ENCODE measurements at regions not wholly inside any gene's neighbourhood (a gene's known extent, or its start where the extent isn't known, plus 50 kb on each side); places are given as distances from the start of the nearest gene placed in this dataset.

GRCh38 chr3:182384221-182384620, 409.1 kb upstream of the ATP11B start:
- no peaks in the 10 kb centered on the region for H3K4me1 ChIP-seq (ENCODE audit: control insufficient read depth, insufficient read depth, low read length)
- no peak overlapping the region for H3K4ac ChIP-seq (ENCODE audit: low read depth, low read length)
- H2AK9ac ChIP-seq (replicated peaks; ENCODE audit: low read depth, low read length, poor library complexity): no peak overlapping the region
- H3K56ac ChIP-seq (ENCODE audit: extremely low read depth, insufficient read depth, low read length): no peak overlapping the region
- H3K18ac ChIP-seq (ENCODE audit: low read depth, low read length): no peak overlapping the region
- H3K4me2 ChIP-seq (ENCODE audit: low read depth, low read length): no peak overlapping the region
- H4K8ac ChIP-seq (ENCODE audit: low read depth in 2 of 2, low read length in 2 of 2): no peak overlapping the region
- WGBS, 2 experiments (ENCODE audit: extremely low coverage in 2 of 2, insufficient read length in 1 of 2): 0% methylated on average over 2 of the region's 5 CpGs; no CpG with 5 or more reads in 1 of the 2 experiments
- dilution Hi-C loops (cut with HindIII; ENCODE audit: low sequenced_read_pairs, unreplicated experiment): no loop called here
- BruUV-seq (replicated peaks): no TSS peak
- no peaks in the 10 kb centered on the region for H3K9me1 ChIP-seq (ENCODE audit: insufficient read depth, low read length)
- H4K20me1 ChIP-seq (ENCODE audit: insufficient read depth, low read length): no peaks in the 10 kb centered on the region
- no peak overlapping the region for H2BK5ac ChIP-seq (ENCODE audit: low read depth, low read length, poor library complexity, severe bottlenecking)
- DNase-seq (no peak), ATAC-seq (ENCODE audit: low read depth) (no peak)
- POLR2A ChIA-PET (ENCODE audit: unreplicated experiment): no interaction called here
- in situ Hi-C loops (cut with MboI; ENCODE audit: low sequenced_read_pairs): no loop called here
- H2BK120ac ChIP-seq (ENCODE audit: low read depth, low read length): no peak overlapping the region
- H2BK20ac ChIP-seq (ENCODE audit: low read depth, low read length): no peak overlapping the region
- H3K4me3 ChIP-seq (ENCODE audit: insufficient read depth, low read depth, low read length): no peak overlapping the region
- no peak overlapping the region for H3K9ac ChIP-seq (ENCODE audit: low read depth, low read length)
- H3K36me3 ChIP-seq (ENCODE audit: control insufficient read depth, insufficient read depth, low read length): no peaks in the 10 kb centered on the region
- H3K79me1 ChIP-seq (ENCODE audit: low read depth in 1 of 2, low read length in 2 of 2): no peaks in the 10 kb centered on the region
- H2AK5ac ChIP-seq (ENCODE audit: low read depth, low read length): no peak overlapping the region
- no peak overlapping the region for H3K27ac ChIP-seq (ENCODE audit: insufficient read depth, low read length)
- CTCF ChIA-PET: interaction anchor here (0.7 kb wide), 1 partner anchor 1102 kb away, joined by 3 read pairs; no protein-coding TSS in a partner anchor
- H3K27me3 ChIP-seq (ENCODE audit: control insufficient read depth, insufficient read depth, low read length): no peaks in the 10 kb centered on the region
- intact Hi-C loops (cut with micrococcal nuclease): no loop called here
- H3K9me3 ChIP-seq (ENCODE audit: control insufficient read depth, insufficient read depth, low read length): peaks cover 9% of the 10 kb centered on the region
- no peak overlapping the region for H3K14ac ChIP-seq (replicated peaks; ENCODE audit: low read depth, low read length)
- no peak overlapping the region for H2AFZ ChIP-seq (replicated peaks; ENCODE audit: low read length, poor library complexity)
- H4K5ac ChIP-seq (ENCODE audit: low read depth, low read length): no peak overlapping the region
- H4K91ac ChIP-seq (ENCODE audit: insufficient read depth, low read depth, low read length): no peak overlapping the region
- H3K23ac ChIP-seq (ENCODE audit: low read depth, low read length): no peak overlapping the region
- TF ChIP-seq POLR2A (IDR thresholded peaks at IDR 0.05; ENCODE audit: low read depth, low read length) (no peak), MAZ (IDR thresholded peaks at IDR 0.05; ENCODE audit: borderline replicate concordance, low read depth, low read length) (no peak), CHD1 (IDR thresholded peaks at IDR 0.05; ENCODE audit: low read depth, low read length) (no peak), USF2 (IDR thresholded peaks at IDR 0.05; ENCODE audit: low read depth, low read length) (no peak), RFX5 (IDR thresholded peaks at IDR 0.05; ENCODE audit: low read depth, low read length) (no peak), NFE2L2 (IDR thresholded peaks at IDR 0.05; ENCODE audit: low read depth, low read length) (no peak), CTCF (conservative IDR thresholded peaks at IDR 0.05; ENCODE audit: low read depth, low read length) (no peak), CEBPB (IDR thresholded peaks at IDR 0.05; ENCODE audit: low read depth, low read length) (no peak), RAD21 (IDR thresholded peaks at IDR 0.05; ENCODE audit: low read length) (no peak), MXI1 (IDR thresholded peaks at IDR 0.05; ENCODE audit: borderline replicate concordance, low read depth, low read length) (no peak)
- H2BK15ac ChIP-seq (ENCODE audit: low read depth, low read length): no peak overlapping the region
